Large intestine (tissue), 3 donors: ENCODE measurements at regions not wholly inside any gene's neighbourhood (a gene's known extent, or its start where the extent isn't known, plus 50 kb on each side); places are given as distances from the start of the nearest gene placed in this dataset.
"Not testable (repeated sequence)": the region's sequence is repeated elsewhere in the genome, so short reads cannot be mapped to it uniquely, and the experiment has no call there.

Experiments
- DNase-seq, 2 donors: peaks; one replicate each; pipeline versions ENCODE4 v3.0.0 to v3.0.0-alpha.2; 2013
- H3K27ac ChIP-seq: one replicate; pipeline ENCODE4 v1.5.1; 2013; ENCODE audit warnings: low read length
- H3K27me3 ChIP-seq: 2 replicates; pipeline ENCODE4 v1.6.1; 2013; ENCODE audit warnings: low read length; ENCODE audit not compliant: control insufficient read depth, insufficient read depth
- H3K36me3 ChIP-seq: 2 replicates; pipeline ENCODE4 v1.6.1; 2013; ENCODE audit warnings: low read length; ENCODE audit not compliant: control insufficient read depth, insufficient read depth
- H3K4me1 ChIP-seq: one replicate; pipeline ENCODE4 v1.6.1; 2013; ENCODE audit warnings: low read length; ENCODE audit not compliant: control insufficient read depth, insufficient read depth
- H3K4me3 ChIP-seq: one replicate; pipeline ENCODE4 v1.5.1; 2013; ENCODE audit warnings: low read length
- H3K9me3 ChIP-seq: one replicate; pipeline ENCODE4 v1.6.1; 2013; ENCODE audit warnings: mild to moderate bottlenecking, low read depth, low read length, moderate library complexity; ENCODE audit not compliant: control insufficient read depth
- WGBS: methylation state at CpG from one replicate; pipeline ENCODE4 v1.1.5; 2013; ENCODE audit warnings: low lambda C conversion rate; ENCODE audit not compliant: insufficient coverage; 5-methylcytosine and 5-hydroxymethylcytosine counted together

GRCh38 chr2:106339609-106340008 is 128.6 kb downstream of the RGPD3 start:
- H3K9me3 ChIP-seq: peaks cover 15% of the 10 kb centered on the region
- WGBS: 90% methylated on average over 2 of the region's 3 CpGs
- H3K36me3 ChIP-seq: no peaks in the 10 kb centered on the region
- H3K4me3 ChIP-seq: no peak overlapping the region
- H3K27ac ChIP-seq: no peak overlapping the region
- DNase-seq: no peak
- H3K27me3 ChIP-seq: peaks cover 7% of the 10 kb centered on the region
- peaks cover 3% of the 10 kb centered on the region for H3K4me1 ChIP-seq

GRCh38 chr2:106339132-106339531 is 129.1 kb downstream of the RGPD3 start:
- Histone ChIP-seq H3K36me3 (no peaks in the 10 kb centered on the region), H3K9me3 (peaks cover 11% of the 10 kb centered on the region), H3K4me3 (no peak overlapping the region), H3K27me3 (peaks cover 3% of the 10 kb centered on the region), H3K4me1 (peaks cover 3% of the 10 kb centered on the region), H3K27ac (no peak overlapping the region)
- no peak for DNase-seq
- WGBS: 100% methylated on average over 2 of the region's 5 CpGs

GRCh38 chr2:106338043-106338442 is 130.2 kb downstream of the RGPD3 start:
- no CpG with 5 or more reads among the region's 5 CpGs for WGBS
- Histone ChIP-seq H3K9me3 (peaks cover 4% of the 10 kb centered on the region), H3K4me1 (peaks cover 3% of the 10 kb centered on the region), H3K27ac (no peak overlapping the region), H3K36me3 (no peaks in the 10 kb centered on the region), H3K4me3 (no peak overlapping the region), H3K27me3 (peaks cover 3% of the 10 kb centered on the region)
- no peak for DNase-seq

- WGBS: no CpG with 5 or more reads among the region's 2 CpGs
- H3K4me1 ChIP-seq: no peaks in the 10 kb centered on the region
Observed at GRCh38 chr2:106336737-106337136, 131.5 kb downstream of the RGPD3 start.

GRCh38 chr2:106336108-106336507 is 132.1 kb downstream of the RGPD3 start:
- WGBS: 82% methylated on average over 2 of the region's 4 CpGs
- no peak overlapping the region for H3K4me3 ChIP-seq
- H3K27ac ChIP-seq: no peak overlapping the region
- peaks cover 4% of the 10 kb centered on the region for H3K9me3 ChIP-seq
- H3K4me1 ChIP-seq: no peaks in the 10 kb centered on the region
- DNase-seq: no peak
- no peaks in the 10 kb centered on the region for H3K36me3 ChIP-seq
- H3K27me3 ChIP-seq: no peaks in the 10 kb centered on the region

More at GRCh38 chr2:106336737-106337136, 131.5 kb downstream of the RGPD3 start:
- Histone ChIP-seq H3K36me3 (no peaks in the 10 kb centered on the region), H3K9me3 (no peaks in the 10 kb centered on the region), H3K27ac (no peak overlapping the region), H3K27me3 (no peaks in the 10 kb centered on the region), H3K4me3 (no peak overlapping the region)
- DNase-seq: no peak

- DNase-seq: peak in 1 of 2 donors; percentile 50
- no peaks in the 10 kb centered on the region for H3K4me1 ChIP-seq
- WGBS: 47% methylated on average over 3 of the region's 4 CpGs
- H3K36me3 ChIP-seq: no peaks in the 10 kb centered on the region
- H3K4me3 ChIP-seq: no peak overlapping the region
- no peaks in the 10 kb centered on the region for H3K27me3 ChIP-seq
- no peak overlapping the region for H3K27ac ChIP-seq
- H3K9me3 ChIP-seq: peaks cover 7% of the 10 kb centered on the region
Observed at GRCh38 chr2:106334802-106335201, 133.4 kb downstream of the RGPD3 start.

GRCh38 chr2:106333253-106333873 is 134.8 kb downstream of the RGPD3 start:
- H3K27ac ChIP-seq, H3K4me3 ChIP-seq, H3K27me3 ChIP-seq, DNase-seq, H3K36me3 ChIP-seq, H3K9me3 ChIP-seq, H3K4me1 ChIP-seq: not testable (repeated sequence)
- WGBS: no CpG with 5 or more reads among the region's 10 CpGs

- no peaks in the 10 kb centered on the region for H3K36me3 ChIP-seq
- no peak for DNase-seq
- H3K4me1 ChIP-seq: no peaks in the 10 kb centered on the region
- no CpG with 5 or more reads among the region's 4 CpGs for WGBS
- no peaks in the 10 kb centered on the region for H3K27me3 ChIP-seq
- H3K4me3 ChIP-seq: no peak overlapping the region
- H3K27ac ChIP-seq: no peak overlapping the region
- peaks cover 7% of the 10 kb centered on the region for H3K9me3 ChIP-seq
Observed at GRCh38 chr2:106332054-106332453, 136.2 kb downstream of the RGPD3 start.

- not testable (repeated sequence) for H3K4me3 ChIP-seq, H3K36me3 ChIP-seq, H3K4me1 ChIP-seq, H3K9me3 ChIP-seq, H3K27me3 ChIP-seq
- DNase-seq: peak; percentile 14 to 30
- 92% methylated on average over 2 of the region's 11 CpGs for WGBS
- peak overlapping the region; percentile 24 for H3K27ac ChIP-seq
Observed at GRCh38 chr2:106330384-106331261, 136.5 kb upstream of the UXS1 start.

GRCh38 chr2:106323337-106324013 is 129.4 kb upstream of the UXS1 start:
- H3K4me1 ChIP-seq: peaks cover 4% of the 10 kb centered on the region
- WGBS: 94% methylated on average over 2 of the region's 10 CpGs
- H3K36me3 ChIP-seq: no peaks in the 10 kb centered on the region
- no peaks in the 10 kb centered on the region for H3K27me3 ChIP-seq
- H3K27ac ChIP-seq: no peak overlapping the region
- no peak overlapping the region for H3K4me3 ChIP-seq
- H3K9me3 ChIP-seq: no peaks in the 10 kb centered on the region
- DNase-seq: no peak
